ENCODE measurements at regions not wholly inside any gene's neighbourhood (a gene's known extent, or its start where the extent isn't known, plus 50 kb on each side); places are given as distances from the start of the nearest gene placed in this dataset.

DNA sequence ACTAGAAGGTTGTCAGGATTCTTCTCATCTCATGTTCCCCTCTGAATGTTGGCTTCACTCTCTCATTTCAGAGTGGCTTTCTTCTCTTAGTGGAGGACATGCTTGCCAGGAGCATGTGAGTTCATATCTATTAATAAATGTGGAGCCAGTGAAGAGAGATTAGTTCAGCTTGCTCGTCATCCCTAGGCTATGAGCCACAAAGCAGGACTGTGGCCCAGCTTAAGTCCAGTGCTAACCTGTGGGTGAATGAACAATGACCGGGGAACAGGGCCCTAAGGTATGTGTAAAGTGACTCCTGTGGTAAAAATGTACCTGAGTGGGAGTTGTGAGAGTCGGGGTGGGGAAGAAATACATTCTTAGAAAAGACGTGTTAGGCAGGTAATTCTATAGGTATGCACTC is 96.9 kb upstream of the TBL1XR1 start:
- Histone ChIP-seq H3K36me3 (no peaks in the 10 kb centered on the region), H3K27me3 (no peaks in the 10 kb centered on the region), H3K27ac (no peak overlapping the region), H3K9me3 (no peaks in the 10 kb centered on the region), H3K4me3 (no peak overlapping the region), H3K4me1 (ENCODE audit: insufficient read depth) (peaks cover 2% of the 10 kb centered on the region)
- 72 to 77% (median 76%) methylated on average over 4 of the region's 4 CpGs for WGBS, 3 donors
- DNase-seq, result peak in 2 of 5 donors; percentile 11 to 40
- no peak for TF ChIP-seq EP300 (IDR thresholded peaks at IDR 0.05)
- no peak for TF ChIP-seq POLR2A (IDR thresholded peaks at IDR 0.05)
- TF ChIP-seq, protein P1, sequence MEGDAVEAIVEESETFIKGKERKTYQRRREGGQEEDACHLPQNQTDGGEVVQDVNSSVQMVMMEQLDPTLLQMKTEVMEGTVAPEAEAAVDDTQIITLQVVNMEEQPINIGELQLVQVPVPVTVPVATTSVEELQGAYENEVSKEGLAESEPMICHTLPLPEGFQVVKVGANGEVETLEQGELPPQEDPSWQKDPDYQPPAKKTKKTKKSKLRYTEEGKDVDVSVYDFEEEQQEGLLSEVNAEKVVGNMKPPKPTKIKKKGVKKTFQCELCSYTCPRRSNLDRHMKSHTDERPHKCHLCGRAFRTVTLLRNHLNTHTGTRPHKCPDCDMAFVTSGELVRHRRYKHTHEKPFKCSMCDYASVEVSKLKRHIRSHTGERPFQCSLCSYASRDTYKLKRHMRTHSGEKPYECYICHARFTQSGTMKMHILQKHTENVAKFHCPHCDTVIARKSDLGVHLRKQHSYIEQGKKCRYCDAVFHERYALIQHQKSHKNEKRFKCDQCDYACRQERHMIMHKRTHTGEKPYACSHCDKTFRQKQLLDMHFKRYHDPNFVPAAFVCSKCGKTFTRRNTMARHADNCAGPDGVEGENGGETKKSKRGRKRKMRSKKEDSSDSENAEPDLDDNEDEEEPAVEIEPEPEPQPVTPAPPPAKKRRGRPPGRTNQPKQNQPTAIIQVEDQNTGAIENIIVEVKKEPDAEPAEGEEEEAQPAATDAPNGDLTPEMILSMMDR (IDR thresholded peaks at IDR 0.05), result no peak
- intact Hi-C loops (cut with DNase I), result no loop called here

DNA sequence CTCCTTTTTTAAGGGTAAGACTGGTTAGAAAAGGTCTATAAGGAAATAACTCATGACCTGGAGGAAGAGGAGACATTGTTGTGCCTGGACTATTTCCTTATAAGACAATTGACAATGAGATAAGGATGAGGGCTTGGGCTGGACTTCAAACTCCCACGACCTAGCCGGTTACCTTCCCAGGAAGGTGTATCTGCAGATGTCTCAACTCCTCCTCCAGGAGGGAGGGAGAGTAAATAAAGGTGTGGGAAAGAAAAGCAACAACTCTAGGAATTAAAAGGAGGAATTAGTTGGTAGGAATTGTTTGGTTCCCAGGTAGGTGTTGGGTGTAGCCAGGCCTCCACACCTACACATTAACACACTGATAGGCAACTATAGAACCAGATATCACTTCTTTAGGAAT is 97.8 kb upstream of the TBL1XR1 start:
- intact Hi-C loops (cut with DNase I), result no loop called here
- Histone ChIP-seq H3K36me3 (no peaks in the 10 kb centered on the region), H3K9me3 (no peaks in the 10 kb centered on the region), H3K4me3 (no peak overlapping the region), H3K27ac (no peak overlapping the region), H3K27me3 (no peaks in the 10 kb centered on the region), H3K4me1 (ENCODE audit: insufficient read depth) (peaks cover 2% of the 10 kb centered on the region)
- TF ChIP-seq POLR2A (IDR thresholded peaks at IDR 0.05) (no peak), EP300 (IDR thresholded peaks at IDR 0.05) (no peak)
- TF ChIP-seq, protein P1 (IDR thresholded peaks at IDR 0.05), result no peak
- DNase-seq, result no peak
- WGBS, 3 donors, result 88 to 92% (median 90%) methylated on average over 2 of the region's 2 CpGs

DNA sequence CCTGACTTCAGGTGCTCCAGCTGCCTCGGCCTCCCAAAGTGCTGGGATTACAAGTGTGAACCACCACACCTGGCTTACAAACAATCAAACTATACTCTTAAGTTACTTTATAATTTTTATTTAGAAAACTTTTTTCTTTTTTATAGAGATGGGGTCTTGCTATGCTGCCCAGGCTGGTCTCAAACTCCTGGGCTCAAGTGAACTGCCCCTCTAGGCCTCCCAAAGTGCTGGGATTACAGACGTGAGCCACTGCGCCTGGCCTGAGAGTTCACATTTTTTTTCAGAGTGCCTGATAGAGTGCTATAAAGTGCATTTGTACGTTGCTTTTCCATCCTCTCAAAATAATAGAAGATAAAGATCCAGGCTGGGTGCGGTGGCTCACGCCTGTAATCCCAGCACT is 102.0 kb upstream of the TBL1XR1 start:
- TF ChIP-seq EP300 (IDR thresholded peaks at IDR 0.05) (no peak), POLR2A (IDR thresholded peaks at IDR 0.05) (no peak)
- TF ChIP-seq, protein P1 (IDR thresholded peaks at IDR 0.05), result no peak
- no peaks in the 10 kb centered on the region for H3K4me1 ChIP-seq (ENCODE audit: insufficient read depth)
- intact Hi-C loops (cut with DNase I), result no loop called here
- H3K27ac ChIP-seq, result no peak overlapping the region
- H3K9me3 ChIP-seq, result no peaks in the 10 kb centered on the region
- WGBS, 3 donors, result 91 to 93% (median 92%) methylated on average over 6 of the region's 6 CpGs
- DNase-seq, result no peak
- no peaks in the 10 kb centered on the region for H3K27me3 ChIP-seq
- H3K4me3 ChIP-seq, result no peak overlapping the region
- no peaks in the 10 kb centered on the region for H3K36me3 ChIP-seq

DNA sequence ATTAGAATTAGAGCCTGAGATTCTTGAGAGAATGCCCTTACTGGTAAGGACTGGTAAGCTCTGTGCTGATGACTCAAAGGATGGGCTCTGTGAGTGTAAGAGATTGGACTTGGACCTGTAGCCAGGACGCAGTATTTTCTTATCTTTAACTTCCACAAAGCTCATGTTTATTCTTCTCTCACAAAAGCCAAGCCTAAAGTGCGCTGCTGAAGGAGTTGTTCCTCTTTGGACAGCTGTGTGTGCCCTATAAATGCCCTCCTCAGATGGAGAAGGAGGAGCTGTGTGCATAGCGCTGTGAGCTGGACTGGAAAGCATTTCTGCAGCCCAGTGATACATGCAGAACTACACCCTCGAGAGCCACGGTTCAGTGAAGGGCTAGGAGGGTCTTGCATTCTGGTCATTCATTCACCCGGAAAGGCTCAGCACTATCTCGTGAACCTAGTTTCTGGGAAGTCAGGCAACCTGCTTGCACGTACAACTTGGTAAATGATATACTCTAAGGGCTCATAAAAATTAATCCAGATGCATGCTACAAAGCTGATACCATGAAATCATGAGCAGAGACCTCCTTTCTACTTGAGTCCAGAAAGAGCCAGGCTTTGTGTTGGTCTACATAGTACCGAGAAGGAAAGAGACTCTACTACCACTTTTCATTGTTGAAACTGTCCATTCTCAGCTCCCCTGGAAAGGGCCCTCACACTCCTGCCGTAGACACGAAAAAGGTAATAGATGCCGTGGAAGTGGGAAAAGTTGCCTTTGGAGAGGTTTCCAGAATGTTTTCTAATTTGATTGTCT is 103.0 kb upstream of the TBL1XR1 start:
- intact Hi-C loops (cut with DNase I), result no loop called here
- Histone ChIP-seq H3K4me3 (no peak overlapping the region), H3K4me1 (ENCODE audit: insufficient read depth) (no peaks in the 10 kb centered on the region), H3K27ac (no peak overlapping the region), H3K27me3 (no peaks in the 10 kb centered on the region), H3K36me3 (no peaks in the 10 kb centered on the region), H3K9me3 (no peaks in the 10 kb centered on the region)
- no peak for DNase-seq
- TF ChIP-seq, protein P1 (IDR thresholded peaks at IDR 0.05), result no peak
- no peak for TF ChIP-seq POLR2A (IDR thresholded peaks at IDR 0.05)
- no peak for TF ChIP-seq EP300 (IDR thresholded peaks at IDR 0.05)
- WGBS, 3 donors, result 44 to 56% (median 46%) methylated on average over 12 of the region's 12 CpGs

All from ovary (tissue), 7 donors.